B cell (primary cell): ENCODE measurements at regions not wholly inside any gene's neighbourhood (a gene's known extent, or its start where the extent isn't known, plus 50 kb on each side); places are given as distances from the start of the nearest gene placed in this dataset.

Experiments used
- ATAC-seq: fragments of 200-7000 bp; cut with Tn5 transposase; one replicate; pipeline ENCODE4 v1.10.0; 2021; ENCODE audit warnings: low read depth, mild to moderate bottlenecking, moderate number of reproducible peaks, moderate library complexity
- CTCF ChIA-PET: fragments of 350-600 bp; sonication (Branson Sonifier 250); formaldehyde crosslinking; loops from one replicate; lab custom pipeline; 2021; ENCODE audit warnings: antibody characterized with exemption, inconsistent platforms; lab: Charles Lee
- POLR2A ChIA-PET: fragments of 350-600 bp; sonication (Branson Sonifier 250); formaldehyde crosslinking; loops from one replicate; lab custom pipeline; 2021; ENCODE audit warnings: antibody characterized with exemption; lab: Charles Lee
- DNase-seq: peaks from one replicate; pipeline ENCODE4 v3.0.0; 2013
- H2AFZ ChIP-seq: 2 replicates; pipeline ENCODE4 v1.6.1; 2012; ENCODE audit warnings: mild to moderate bottlenecking, low read depth, low read length; ENCODE audit not compliant: insufficient read depth, poor library complexity, severe bottlenecking
- H3K27ac ChIP-seq, 2 donors: 1 replicate in 1 of 2; 2 replicates in 1 of 2; pipeline ENCODE4 v1.5.1; 2012 to 2013; ENCODE audit warnings: low read length in 2 of 2, mild to moderate bottlenecking in 2 of 2, moderate library complexity in 1 of 2
- H3K27me3 ChIP-seq, 4 experiments: fragments of 200-600 bp in 1 of 4; sonication (generic) in 1 of 4; replicated peaks in 1 of 4; 1 replicate in 2 of 4; 2 replicates in 2 of 4; pipeline versions ENCODE4 v1.6.1 to v1.7.0; 2013 to 2016; ENCODE audit warnings: low read length in 3 of 4, mild to moderate bottlenecking in 2 of 4, mixed read lengths in 1 of 4, moderate library complexity in 1 of 4; ENCODE audit not compliant: insufficient read depth in 4 of 4, control insufficient read depth in 3 of 4; ENCODE audit errors: control extremely low read depth in 1 of 4
- H3K36me3 ChIP-seq, 2 experiments: replicated peaks in 1 of 2; 1 replicate in 1 of 2; 2 replicates in 1 of 2; pipeline versions ENCODE4 v1.6.1 to v1.7.1; 2013; ENCODE audit warnings: low read length in 1 of 2; ENCODE audit not compliant: insufficient read depth in 2 of 2, control insufficient read depth in 1 of 2; ENCODE audit errors: control extremely low read depth in 1 of 2, extremely low read depth in 1 of 2
- H3K4me1 ChIP-seq, 2 donors: fragments of 200-600 bp in 1 of 2; sonication (generic) in 1 of 2; 1 replicate in 1 of 2; 2 replicates in 1 of 2; pipeline versions ENCODE4 v1.5.1 to v1.6.1; 2013 to 2017; ENCODE audit warnings: low read length in 2 of 2; ENCODE audit not compliant: control insufficient read depth in 2 of 2, insufficient read depth in 2 of 2
- H3K4me2 ChIP-seq: replicated peaks from 2 replicates; pipeline ENCODE3; 2012; ENCODE audit warnings: mild to moderate bottlenecking, low read depth, low read length; ENCODE audit not compliant: poor library complexity, severe bottlenecking
- H3K4me3 ChIP-seq, 5 experiments: fragments of 200-600 bp in 1 of 5; sonication (generic) in 1 of 5; 1 replicate in 3 of 5; 2 replicates in 2 of 5; pipeline versions ENCODE4 v1.5.1 to v1.7.0; 2011 to 2016; ENCODE audit warnings: low read length in 4 of 5, mild to moderate bottlenecking in 4 of 5, low read depth in 2 of 5, control low read depth in 1 of 5, moderate library complexity in 1 of 5; ENCODE audit not compliant: insufficient read depth in 1 of 5; ENCODE audit errors: control extremely low read depth in 1 of 5, extremely low read depth in 1 of 5
- H3K79me2 ChIP-seq: fragments of 200-600 bp; sonication (generic); one replicate; pipeline ENCODE4 v1.6.0; 2016; ENCODE audit warnings: low read length; ENCODE audit not compliant: control insufficient read depth, insufficient read depth
- H3K9ac ChIP-seq: fragments of 200-600 bp; sonication (generic); 2 replicates; pipeline ENCODE4 v1.6.1; 2017; ENCODE audit warnings: mild to moderate bottlenecking, low read length, moderate library complexity
- H3K9me3 ChIP-seq, 3 donors: one replicate each; pipeline versions ENCODE4 v1.6.1 to v1.7.1; 2013; ENCODE audit warnings: low read length in 2 of 3; ENCODE audit not compliant: control insufficient read depth in 2 of 3, insufficient read depth in 1 of 3; ENCODE audit errors: control extremely low read depth in 1 of 3
- H4K20me1 ChIP-seq: 2 replicates; pipeline ENCODE4 v1.6.0; 2012; ENCODE audit warnings: mild to moderate bottlenecking, low read length; ENCODE audit not compliant: insufficient read depth, control insufficient read depth, poor library complexity, severe bottlenecking
- H3K27ac Mint-ChIP-seq: one replicate; pipeline ENCODE4 v1.8.0; 2021; ENCODE audit warnings: mixed read lengths
- H3K27me3 Mint-ChIP-seq: one replicate; pipeline ENCODE4 v1.8.0; 2021; ENCODE audit warnings: mixed read lengths
- H3K4me1 Mint-ChIP-seq: one replicate; pipeline ENCODE4 v1.8.0; 2021; ENCODE audit warnings: mixed read lengths
- H3K4me3 Mint-ChIP-seq: one replicate; pipeline ENCODE4 v1.8.0; 2021; ENCODE audit warnings: mixed read lengths
- H3K9me3 Mint-ChIP-seq: one replicate; pipeline ENCODE4 v1.8.0; 2022; ENCODE audit warnings: mixed read lengths; ENCODE audit not compliant: insufficient read depth
- EZH2 ChIP-seq: IDR thresholded peaks from 2 replicates; pipeline ENCODE4 v1.6.1; 2012; ENCODE audit warnings: borderline replicate concordance, low read depth, mild to moderate bottlenecking, moderate library complexity, low read length; ENCODE audit not compliant: insufficient read depth, poor library complexity, severe bottlenecking
- WGBS: methylation state at CpG from one replicate; pipeline ENCODE4 v1.1.5; 2013; ENCODE audit warnings: missing lambda C conversion rate; ENCODE audit not compliant: insufficient coverage; 5-methylcytosine and 5-hydroxymethylcytosine counted together
- intact Hi-C: fragments of 100-400 bp; cut with micrococcal nuclease; formaldehyde crosslinking; loops from one replicate; pipeline ENCODE4 v1.10.0; 2022
- TF ChIP-seq, protein P1 (sequence below): fragments of 200-600 bp; IDR thresholded peaks from one replicate; pipeline ENCODE4 v1.8.0; 2022; ENCODE audit warnings: antibody characterized with exemption, mild to moderate bottlenecking

DNA sequence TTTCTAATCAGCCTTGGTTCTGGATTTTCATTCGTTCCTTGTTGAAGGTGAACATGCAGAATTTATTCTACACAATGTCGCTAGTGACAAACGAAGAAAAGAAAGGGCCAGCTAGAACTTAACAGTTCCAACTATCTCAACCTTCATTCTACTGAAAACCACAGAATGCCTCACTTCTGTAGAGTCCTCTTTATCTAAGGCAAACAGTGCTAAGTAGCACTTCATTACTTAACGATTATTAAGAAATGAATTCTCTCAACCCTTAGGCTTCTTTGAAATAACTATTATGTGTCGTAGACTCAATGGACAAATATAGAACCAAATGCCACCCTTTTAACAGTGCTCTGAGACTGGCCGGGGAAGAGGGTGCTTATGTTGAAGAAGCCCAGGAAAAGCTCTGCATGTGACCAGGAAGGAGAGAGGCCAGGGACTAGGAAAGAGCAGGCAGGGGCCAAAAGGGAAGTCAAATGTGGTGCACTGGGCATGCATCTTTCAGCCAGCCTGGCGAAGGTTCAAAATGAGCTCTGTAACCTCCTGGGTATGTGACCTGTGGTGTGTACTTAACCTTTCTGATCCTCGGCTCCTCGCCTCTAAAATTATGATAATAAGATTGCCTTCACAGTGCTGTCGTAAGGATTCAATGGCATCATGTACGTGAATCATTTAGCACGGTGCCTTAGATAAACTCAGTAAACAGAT is 55.4 kb upstream of the BMP2 start:
- no peak overlapping the region for H3K4me3 Mint-ChIP-seq
- H3K27me3 Mint-ChIP-seq = no peaks in the 10 kb centered on the region
- Histone ChIP-seq H3K9me3 (no peaks in the 10 kb centered on the region), H3K4me2 (no peak overlapping the region), H3K27ac (no peak overlapping the region), H3K27me3 (no peaks in the 10 kb centered on the region), H3K36me3 (no peaks in the 10 kb centered on the region), H2AFZ (no peak overlapping the region), H4K20me1 (no peaks in the 10 kb centered on the region), H3K4me3 (no peak overlapping the region), H3K4me1 (no peaks in the 10 kb centered on the region), H3K79me2 (no peaks in the 10 kb centered on the region), H3K9ac (no peak overlapping the region)
- DNase-seq (no peak), ATAC-seq (no peak)
- intact Hi-C loops = no loop called here
- H3K4me1 Mint-ChIP-seq = no peaks in the 10 kb centered on the region
- H3K9me3 Mint-ChIP-seq = no peaks in the 10 kb centered on the region
- no peak overlapping the region for H3K27ac Mint-ChIP-seq
- no peak for TF ChIP-seq EZH2
- TF ChIP-seq, protein P1, sequence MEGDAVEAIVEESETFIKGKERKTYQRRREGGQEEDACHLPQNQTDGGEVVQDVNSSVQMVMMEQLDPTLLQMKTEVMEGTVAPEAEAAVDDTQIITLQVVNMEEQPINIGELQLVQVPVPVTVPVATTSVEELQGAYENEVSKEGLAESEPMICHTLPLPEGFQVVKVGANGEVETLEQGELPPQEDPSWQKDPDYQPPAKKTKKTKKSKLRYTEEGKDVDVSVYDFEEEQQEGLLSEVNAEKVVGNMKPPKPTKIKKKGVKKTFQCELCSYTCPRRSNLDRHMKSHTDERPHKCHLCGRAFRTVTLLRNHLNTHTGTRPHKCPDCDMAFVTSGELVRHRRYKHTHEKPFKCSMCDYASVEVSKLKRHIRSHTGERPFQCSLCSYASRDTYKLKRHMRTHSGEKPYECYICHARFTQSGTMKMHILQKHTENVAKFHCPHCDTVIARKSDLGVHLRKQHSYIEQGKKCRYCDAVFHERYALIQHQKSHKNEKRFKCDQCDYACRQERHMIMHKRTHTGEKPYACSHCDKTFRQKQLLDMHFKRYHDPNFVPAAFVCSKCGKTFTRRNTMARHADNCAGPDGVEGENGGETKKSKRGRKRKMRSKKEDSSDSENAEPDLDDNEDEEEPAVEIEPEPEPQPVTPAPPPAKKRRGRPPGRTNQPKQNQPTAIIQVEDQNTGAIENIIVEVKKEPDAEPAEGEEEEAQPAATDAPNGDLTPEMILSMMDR = no peak
- WGBS = 87% methylated on average over 6 of the region's 12 CpGs
- CTCF ChIA-PET = no interaction called here
- POLR2A ChIA-PET = no interaction called here

DNA sequence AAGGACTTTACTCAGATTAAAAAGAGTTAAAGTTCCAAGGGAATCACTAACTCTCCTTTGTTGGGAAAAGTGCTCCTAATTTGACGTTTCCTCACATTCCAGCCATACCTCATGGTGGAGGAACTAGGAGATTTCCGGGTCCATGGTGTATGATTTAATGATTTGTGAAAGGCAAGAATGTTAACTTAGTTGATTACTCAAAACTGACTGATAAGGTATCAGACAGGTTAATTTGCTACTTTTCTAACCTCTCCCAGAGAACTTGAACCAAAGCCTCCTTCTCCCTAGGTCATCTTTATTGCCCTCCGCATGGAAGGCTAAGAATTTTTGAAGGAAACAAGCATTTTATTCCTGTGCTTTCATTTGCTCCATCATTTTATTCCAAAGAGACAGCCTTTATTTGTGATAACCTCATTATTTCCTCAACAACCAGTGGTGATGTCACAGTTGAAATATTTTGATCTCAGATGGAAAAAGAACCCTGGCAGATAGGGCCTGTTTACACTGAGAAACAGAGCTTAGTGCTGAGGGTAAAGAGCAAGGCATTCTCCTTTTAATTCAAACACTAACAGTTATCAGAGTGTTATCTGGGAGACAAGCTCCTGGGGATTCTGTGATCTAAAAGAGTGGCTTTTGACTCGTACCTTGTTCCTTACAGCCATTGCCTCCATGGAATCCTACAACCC is 57.4 kb upstream of the BMP2 start:
- DNase-seq (no peak), ATAC-seq (no peak)
- Histone ChIP-seq H4K20me1 (no peaks in the 10 kb centered on the region), H3K4me1 (no peaks in the 10 kb centered on the region), H3K27ac (no peak overlapping the region), H3K36me3 (no peaks in the 10 kb centered on the region), H3K9ac (no peak overlapping the region), H2AFZ (no peak overlapping the region), H3K4me3 (no peak overlapping the region), H3K9me3 (no peaks in the 10 kb centered on the region), H3K27me3 (no peaks in the 10 kb centered on the region), H3K79me2 (no peaks in the 10 kb centered on the region), H3K4me2 (no peak overlapping the region)
- CTCF ChIA-PET = no interaction called here
- no peaks in the 10 kb centered on the region for H3K27me3 Mint-ChIP-seq
- no peak overlapping the region for H3K27ac Mint-ChIP-seq
- H3K4me1 Mint-ChIP-seq = no peaks in the 10 kb centered on the region
- intact Hi-C loops = no loop called here
- no peak overlapping the region for H3K4me3 Mint-ChIP-seq
- WGBS = no CpG with 5 or more reads among the region's 4 CpGs
- TF ChIP-seq, protein P1 = no peak
- no peak for TF ChIP-seq EZH2
- POLR2A ChIA-PET = interaction anchor here (0.6 kb wide), 1 partner anchor 110 kb away, joined by 4 read pairs; no protein-coding TSS in a partner anchor
- no peaks in the 10 kb centered on the region for H3K9me3 Mint-ChIP-seq
